ENCODE measurements at regions not wholly inside any gene's neighbourhood (a gene's known extent, or its start where the extent isn't known, plus 50 kb on each side); places are given as distances from the start of the nearest gene placed in this dataset.
"Not testable (repeated sequence)": the region's sequence is repeated elsewhere in the genome, so short reads cannot be mapped to it uniquely, and the experiment has no call there.

GRCh38 chr16:86885139-86885538, 306.8 kb downstream of the FOXL1 start:
- no peak for DNase-seq (ENCODE audit: low read depth in 2 of 2)

- DNase-seq (ENCODE audit: low read depth in 2 of 2): no peak
Observed at GRCh38 chr16:86886651-86887050, 308.3 kb downstream of the FOXL1 start.

DNA sequence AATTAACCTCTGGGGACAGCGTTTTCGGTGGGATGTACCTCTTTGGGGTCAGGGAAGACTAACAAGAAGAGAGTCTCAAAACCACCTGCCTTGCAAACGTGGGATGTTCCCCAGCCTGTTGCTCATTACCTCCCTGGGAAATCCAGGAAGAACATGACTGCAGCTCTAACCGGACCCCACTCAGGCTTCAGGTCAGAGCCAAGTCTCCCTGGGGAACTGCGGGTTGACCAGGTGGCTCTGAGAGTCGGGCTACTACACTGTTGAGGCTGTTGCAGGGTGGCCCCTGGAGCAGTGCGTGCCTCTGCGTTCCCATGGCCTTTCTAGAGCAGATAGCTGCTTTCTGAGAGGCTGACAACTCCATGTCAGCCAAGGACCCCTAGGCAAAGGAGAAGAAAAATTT, 309.1 kb downstream of the FOXL1 start:
- no peak for DNase-seq (ENCODE audit: low read depth in 2 of 2)

- no peak for DNase-seq (ENCODE audit: low read depth in 2 of 2)
Observed at GRCh38 chr16:86888231-86889053, 310.1 kb downstream of the FOXL1 start.

GRCh38 chr16:86889054-86889366, 310.7 kb downstream of the FOXL1 start:
- DNase-seq (ENCODE audit: low read depth in 2 of 2): not testable (repeated sequence)

- no peak for DNase-seq (ENCODE audit: low read depth in 2 of 2)
Observed at GRCh38 chr16:86889974-86890373, 311.6 kb downstream of the FOXL1 start.

GRCh38 chr16:86891121-86891520, 312.8 kb downstream of the FOXL1 start:
- DNase-seq (ENCODE audit: low read depth in 2 of 2): no peak

- no peak for DNase-seq (ENCODE audit: low read depth in 2 of 2)
Observed at GRCh38 chr16:86891631-86892030, 313.3 kb downstream of the FOXL1 start.

GRCh38 chr16:86892509-86892908, 314.2 kb downstream of the FOXL1 start:
- no peak for DNase-seq (ENCODE audit: low read depth in 2 of 2)

DNA sequence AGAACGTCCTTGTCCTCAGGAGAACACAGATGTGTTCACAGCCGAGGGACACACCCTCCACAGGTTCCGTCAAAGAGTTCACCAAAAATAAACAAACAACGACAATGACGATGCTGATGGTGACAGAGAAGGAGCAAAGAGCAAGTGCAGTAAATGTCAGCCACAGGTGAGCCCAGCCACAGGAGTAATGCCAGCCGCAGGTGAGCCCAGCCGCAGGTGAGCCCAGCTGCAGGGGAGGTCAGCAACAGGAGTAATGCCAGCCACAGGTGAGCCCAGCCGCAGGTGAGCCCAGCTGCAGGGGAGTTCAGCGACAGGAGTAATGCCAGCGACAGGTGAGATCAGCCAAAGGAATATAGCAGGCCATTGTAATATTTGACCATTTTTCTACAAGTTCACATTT, 315.2 kb downstream of the FOXL1 start:
- no peak for DNase-seq (ENCODE audit: low read depth in 2 of 2)

DNA sequence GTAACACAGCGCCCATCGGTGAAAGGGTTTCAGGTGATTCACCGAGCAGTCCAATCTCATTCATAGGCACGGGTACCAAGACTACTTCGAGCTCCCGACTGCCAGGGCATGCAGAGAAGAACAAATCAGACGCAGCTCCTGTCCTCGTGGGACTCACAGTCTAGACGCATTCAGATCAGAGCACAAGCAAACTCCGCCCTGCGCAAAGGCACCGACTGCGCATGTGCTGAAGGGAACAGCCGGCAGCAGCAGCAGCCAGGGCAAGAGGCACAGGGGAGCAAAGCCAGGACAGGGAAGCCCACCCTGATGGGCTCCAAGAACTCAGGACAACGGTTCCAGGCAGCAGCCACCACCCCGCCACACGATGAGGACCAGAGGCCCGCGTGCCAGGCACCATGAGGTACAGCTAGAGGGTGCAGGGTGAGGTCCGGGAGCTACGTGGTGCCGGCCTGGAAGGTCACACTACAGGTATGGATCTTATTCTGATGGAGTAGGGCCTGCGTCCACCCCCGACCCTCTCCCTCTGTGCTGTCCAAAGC, 315.7 kb downstream of the FOXL1 start:
- no peak for DNase-seq (ENCODE audit: low read depth in 2 of 2)

DNA sequence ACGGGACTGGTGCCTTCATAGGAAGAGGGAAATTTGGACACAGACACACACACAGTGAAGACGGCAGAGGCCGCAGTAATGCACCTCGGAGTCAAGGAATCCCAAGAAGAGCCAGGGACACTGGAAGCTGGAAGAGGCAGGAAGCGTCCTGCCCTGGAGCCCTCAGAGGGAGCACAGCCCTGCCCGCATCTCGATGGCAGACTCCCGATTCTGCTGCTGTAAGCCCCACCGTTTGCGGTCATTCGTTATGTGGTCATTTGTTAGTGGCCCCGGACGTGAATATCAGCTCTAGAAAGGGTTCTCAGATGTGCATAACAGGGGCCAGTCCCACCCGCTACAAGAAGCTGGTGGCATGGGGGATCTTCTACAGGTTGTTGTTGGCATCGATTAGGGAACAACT, 316.6 kb downstream of the FOXL1 start:
- no peak for DNase-seq (ENCODE audit: low read depth in 2 of 2)

DNA sequence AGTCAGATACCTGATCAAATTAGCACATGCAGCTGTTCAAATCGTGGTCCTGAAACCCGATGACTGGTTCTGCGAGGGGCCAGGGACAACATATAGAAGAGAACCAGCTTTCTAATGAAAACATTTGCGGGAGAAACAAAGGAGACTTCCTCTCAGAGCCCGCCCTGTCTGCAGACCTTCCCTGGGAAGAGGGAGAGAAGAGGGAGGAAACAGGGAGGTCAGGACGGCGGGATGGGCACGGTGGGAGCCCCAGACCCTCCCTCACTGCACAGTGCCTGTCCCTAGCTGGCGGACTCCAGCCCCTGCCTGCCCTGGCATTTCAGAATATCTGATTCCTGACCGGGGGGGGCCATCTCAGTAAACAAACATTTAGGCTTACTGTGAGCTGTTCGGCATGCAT, 317.3 kb downstream of the FOXL1 start:
- DNase-seq (ENCODE audit: low read depth in 2 of 2): no peak

DNA sequence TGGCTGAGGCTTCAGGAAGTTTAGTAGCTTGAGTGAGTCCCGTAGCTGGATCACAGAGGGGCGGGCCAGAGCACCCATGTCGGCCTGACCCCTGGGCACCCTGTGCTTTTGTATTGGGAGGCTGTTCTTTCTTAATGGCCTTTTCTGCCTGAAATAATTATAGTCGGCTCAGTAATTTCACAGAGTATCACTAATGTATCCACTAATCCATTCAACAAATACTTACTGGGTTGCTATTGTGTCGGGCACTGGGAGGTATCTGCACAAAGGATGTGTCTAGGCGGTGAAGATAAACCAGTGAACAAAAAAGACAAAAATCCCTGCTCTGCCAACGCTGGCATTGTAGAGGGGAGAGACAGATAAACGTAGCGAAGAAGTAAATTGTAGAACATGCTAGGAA, 318.6 kb downstream of the FOXL1 start:
- DNase-seq (ENCODE audit: low read depth in 2 of 2): no peak

DNA sequence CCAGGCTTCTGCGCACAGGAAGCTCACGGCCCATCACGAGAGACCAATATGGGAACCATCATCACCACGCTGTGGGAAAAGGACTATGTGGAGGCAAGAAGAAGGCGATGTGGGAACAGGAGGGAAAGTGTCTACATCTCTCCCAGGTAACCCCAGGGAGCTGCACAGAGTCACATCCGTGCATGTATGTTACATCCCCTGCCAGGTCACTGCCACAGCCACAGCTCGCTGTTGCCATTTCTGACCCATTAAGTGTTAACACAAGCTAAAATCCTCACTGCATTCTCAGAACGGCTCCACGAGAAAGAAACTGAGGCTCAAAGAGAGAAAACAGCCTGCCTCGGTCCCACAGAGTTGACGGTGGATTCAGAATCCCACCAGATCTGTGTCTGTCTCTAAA, 319.1 kb downstream of the FOXL1 start:
- DNase-seq (ENCODE audit: low read depth in 2 of 2): no peak

- no peak for DNase-seq (ENCODE audit: low read depth in 2 of 2)
Observed at GRCh38 chr16:86898386-86898785, 320.0 kb downstream of the FOXL1 start.

- no peak for DNase-seq (ENCODE audit: low read depth in 2 of 2)
Observed at GRCh38 chr16:86899151-86899550, 320.8 kb downstream of the FOXL1 start.

- DNase-seq (ENCODE audit: low read depth in 2 of 2): no peak
Observed at GRCh38 chr16:86899757-86900156, 321.4 kb downstream of the FOXL1 start.

DNA sequence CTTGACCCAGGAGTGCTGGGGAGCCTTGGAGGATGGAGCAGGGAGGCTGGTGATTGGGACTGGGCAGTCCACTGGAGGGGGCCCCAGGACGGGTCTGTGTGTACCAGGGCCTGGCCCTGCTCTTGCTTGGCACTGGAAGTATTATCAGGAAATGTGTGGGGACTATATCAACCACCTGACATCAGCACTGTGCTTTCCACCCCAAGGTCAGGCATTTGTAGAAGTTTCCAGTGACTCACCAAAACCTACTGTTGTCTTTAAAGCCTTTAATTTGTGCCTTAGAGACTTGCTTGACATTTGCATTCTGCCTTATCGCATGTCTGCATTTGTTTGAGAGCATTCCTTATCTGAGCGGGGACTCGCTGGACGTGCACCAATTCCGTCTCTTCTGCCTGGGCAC, 323.1 kb downstream of the FOXL1 start:
- no peak for DNase-seq (ENCODE audit: low read depth in 2 of 2)

DNA sequence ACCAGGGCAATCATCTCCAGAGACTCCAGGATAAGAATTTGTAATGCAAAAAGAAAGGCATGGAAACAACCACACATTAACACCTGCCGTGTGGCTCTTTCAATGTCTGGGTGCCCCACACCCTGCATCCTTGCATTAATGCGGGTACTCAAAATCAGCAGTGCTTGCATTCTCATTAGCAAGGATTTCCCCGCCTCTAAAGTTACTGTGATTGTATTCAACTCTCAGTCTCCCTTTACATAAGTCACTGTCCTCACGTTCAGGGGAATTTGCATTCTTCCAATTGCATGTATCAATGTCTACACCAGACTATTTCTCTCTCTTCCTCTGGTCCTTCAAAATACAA, 324.3 kb downstream of the FOXL1 start:
- DNase-seq (ENCODE audit: low read depth in 2 of 2): no peak

DNA sequence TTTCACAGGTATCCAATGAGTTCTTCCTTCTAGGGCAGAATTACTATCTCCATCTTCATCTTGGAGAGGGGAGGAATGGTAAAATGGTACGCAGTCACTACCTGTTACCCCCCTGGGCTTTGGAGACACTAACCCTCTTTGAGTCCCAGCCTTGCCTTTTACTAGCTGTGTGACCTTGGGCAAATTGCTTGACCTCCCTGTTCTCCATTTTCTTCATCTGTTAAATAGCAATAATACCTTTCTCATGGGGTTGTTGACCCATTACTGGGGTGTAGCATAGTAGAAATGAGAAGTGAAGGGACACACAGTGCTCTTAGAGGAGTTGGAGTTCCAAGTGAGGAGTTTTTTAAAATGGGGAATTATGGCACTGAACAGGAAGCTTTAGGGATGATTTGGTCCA, 324.7 kb downstream of the FOXL1 start:
- no peak for DNase-seq (ENCODE audit: low read depth in 2 of 2)

- no peak for DNase-seq (ENCODE audit: low read depth in 2 of 2)
Observed at GRCh38 chr16:86905302-86905701, 327.0 kb downstream of the FOXL1 start.

DNA sequence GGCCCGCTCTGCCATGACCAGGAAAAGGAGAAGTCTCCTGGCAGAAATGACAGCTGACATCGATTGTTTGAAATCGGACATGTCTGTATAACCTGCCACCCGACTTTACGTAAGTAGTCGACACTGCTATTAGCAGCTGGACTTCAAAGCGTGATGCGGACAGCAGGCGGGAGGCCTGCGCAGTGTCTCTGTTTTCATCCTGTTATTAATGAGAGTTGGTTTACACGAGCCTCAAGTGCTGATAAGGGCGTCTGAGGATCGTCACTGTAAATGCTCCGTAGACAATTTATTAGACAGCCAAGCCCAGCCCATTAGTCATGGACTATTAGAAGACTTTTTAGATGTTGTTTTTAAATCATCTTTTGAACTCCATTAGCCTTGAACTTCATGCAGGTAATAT, 328.3 kb downstream of the FOXL1 start:
- DNase-seq (ENCODE audit: low read depth in 2 of 2): no peak

Data from stimulated activated CD4-positive, alpha-beta T cell treated with anti-CD3 and anti-CD28 coated beads, Interleukin-4, amount 100 ng/mL, for 48 hours (primary cell).